ENCODE measurements at regions not wholly inside any gene's neighbourhood (a gene's known extent, or its start where the extent isn't known, plus 50 kb on each side); places are given as distances from the start of the nearest gene placed in this dataset.
A peak's percentile ranks its signal among the peaks of the same experiment; 100 is the strongest.

- DNase-seq, result no peak
Measured at GRCh38 chr2:105150231-105150630, 91.3 kb upstream of the GPR45 start.

GRCh38 chr2:105154119-105154818 lies 87.3 kb upstream of the GPR45 start:
- DNase-seq, result no peak

GRCh38 chr2:105156166-105156565 lies 85.4 kb upstream of the GPR45 start:
- DNase-seq, result no peak

- no peak for DNase-seq
Measured at GRCh38 chr2:105158002-105158401, 83.5 kb upstream of the GPR45 start.

- no peak for DNase-seq
Measured at GRCh38 chr2:105166688-105167087, 74.9 kb upstream of the GPR45 start.

GRCh38 chr2:105168543-105168942 lies 73.0 kb upstream of the GPR45 start:
- DNase-seq, result no peak

- no peak for DNase-seq
Measured at GRCh38 chr2:105175231-105175630, 66.3 kb upstream of the GPR45 start.

GRCh38 chr2:105176429-105176828 lies 65.1 kb upstream of the GPR45 start:
- DNase-seq, result no peak

GRCh38 chr2:105177008-105177407 lies 64.5 kb upstream of the GPR45 start:
- DNase-seq, result no peak

- no peak for DNase-seq
Measured at GRCh38 chr2:105177536-105178254, 63.8 kb upstream of the GPR45 start.

- no peak for DNase-seq
Measured at GRCh38 chr2:105179469-105180372, 61.8 kb upstream of the GPR45 start.

GRCh38 chr2:105180491-105180972 lies 61.0 kb upstream of the GPR45 start:
- DNase-seq, result no peak

GRCh38 chr2:105181282-105181681 lies 60.3 kb upstream of the GPR45 start:
- DNase-seq, result no peak

- DNase-seq, result no peak
Measured at GRCh38 chr2:105183555-105184323, 57.8 kb upstream of the GPR45 start.

- DNase-seq, result no peak
Measured at GRCh38 chr2:105184420-105184819, 57.1 kb upstream of the GPR45 start.

- DNase-seq, result no peak
Measured at GRCh38 chr2:105186967-105187498, 54.5 kb upstream of the GPR45 start.

GRCh38 chr2:105187531-105187930 lies 54.0 kb upstream of the GPR45 start:
- peak; percentile 12 for DNase-seq

GRCh38 chr2:105188343-105188742 lies 53.2 kb upstream of the GPR45 start:
- DNase-seq, result no peak
